ENCODE measurements at regions not wholly inside any gene's neighbourhood (a gene's known extent, or its start where the extent isn't known, plus 50 kb on each side); places are given as distances from the start of the nearest gene placed in this dataset.

- ChIA-PET CTCF (no interaction called here), POLR2A (no interaction called here)
- no peaks in the 10 kb centered on the region for H3K4me1 Mint-ChIP-seq
- TF ChIP-seq, protein P1, sequence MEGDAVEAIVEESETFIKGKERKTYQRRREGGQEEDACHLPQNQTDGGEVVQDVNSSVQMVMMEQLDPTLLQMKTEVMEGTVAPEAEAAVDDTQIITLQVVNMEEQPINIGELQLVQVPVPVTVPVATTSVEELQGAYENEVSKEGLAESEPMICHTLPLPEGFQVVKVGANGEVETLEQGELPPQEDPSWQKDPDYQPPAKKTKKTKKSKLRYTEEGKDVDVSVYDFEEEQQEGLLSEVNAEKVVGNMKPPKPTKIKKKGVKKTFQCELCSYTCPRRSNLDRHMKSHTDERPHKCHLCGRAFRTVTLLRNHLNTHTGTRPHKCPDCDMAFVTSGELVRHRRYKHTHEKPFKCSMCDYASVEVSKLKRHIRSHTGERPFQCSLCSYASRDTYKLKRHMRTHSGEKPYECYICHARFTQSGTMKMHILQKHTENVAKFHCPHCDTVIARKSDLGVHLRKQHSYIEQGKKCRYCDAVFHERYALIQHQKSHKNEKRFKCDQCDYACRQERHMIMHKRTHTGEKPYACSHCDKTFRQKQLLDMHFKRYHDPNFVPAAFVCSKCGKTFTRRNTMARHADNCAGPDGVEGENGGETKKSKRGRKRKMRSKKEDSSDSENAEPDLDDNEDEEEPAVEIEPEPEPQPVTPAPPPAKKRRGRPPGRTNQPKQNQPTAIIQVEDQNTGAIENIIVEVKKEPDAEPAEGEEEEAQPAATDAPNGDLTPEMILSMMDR (IDR thresholded peaks at IDR 0.05) = no peak
- peaks cover 2% of the 10 kb centered on the region for H3K27me3 Mint-ChIP-seq
- no peaks in the 10 kb centered on the region for H3K36me3 Mint-ChIP-seq (ENCODE audit: low read depth)
- intact Hi-C loops (cut with micrococcal nuclease) = no loop called here
- H3K27ac Mint-ChIP-seq = no peak overlapping the region
- ATAC-seq (ENCODE audit: low read depth) = no peak
- H3K9me3 Mint-ChIP-seq = no peaks in the 10 kb centered on the region
- DNase-seq = no peak
- H3K4me3 Mint-ChIP-seq = no peak overlapping the region
Observed at GRCh38 chr20:41830702-41831101, 212.5 kb upstream of the CHD6 start.

- CTCF ChIA-PET = no interaction called here
- POLR2A ChIA-PET = no interaction called here
- ATAC-seq (ENCODE audit: low read depth) (no peak), DNase-seq (no peak)
- TF ChIP-seq, protein P1 (IDR thresholded peaks at IDR 0.05) = no peak
- Mint-ChIP-seq H3K9me3 (no peaks in the 10 kb centered on the region), H3K27me3 (no peaks in the 10 kb centered on the region), H3K4me1 (no peaks in the 10 kb centered on the region), H3K4me3 (no peak overlapping the region), H3K36me3 (ENCODE audit: low read depth) (no peaks in the 10 kb centered on the region), H3K27ac (no peak overlapping the region)
- intact Hi-C loops (cut with micrococcal nuclease) = no loop called here
Observed at GRCh38 chr20:41819436-41819835, 201.3 kb upstream of the CHD6 start.

DNA sequence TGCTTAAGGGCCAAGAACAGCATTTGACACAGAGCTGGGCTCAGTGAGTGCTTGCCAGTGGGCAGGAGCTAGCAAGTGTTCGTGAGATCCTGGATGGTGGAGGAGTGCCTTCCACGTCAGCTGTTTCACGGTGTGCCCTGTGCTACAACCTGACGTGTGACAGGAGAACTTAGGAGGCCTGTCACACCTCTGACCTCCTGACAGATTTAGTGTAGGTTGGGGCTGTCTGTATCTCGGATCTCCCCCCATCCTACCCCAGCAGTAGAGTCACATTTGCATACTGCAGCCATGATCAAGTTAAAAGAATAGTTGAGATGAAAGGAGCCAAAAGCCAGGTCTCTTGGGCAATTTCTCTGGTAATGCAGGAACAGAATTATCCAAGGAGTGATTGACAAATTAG lies 200.8 kb upstream of the CHD6 start:
- no peak for DNase-seq
- intact Hi-C loops (cut with micrococcal nuclease) = no loop called here
- Mint-ChIP-seq H3K4me1 (no peaks in the 10 kb centered on the region), H3K36me3 (ENCODE audit: low read depth) (no peaks in the 10 kb centered on the region), H3K9me3 (no peaks in the 10 kb centered on the region), H3K27me3 (no peaks in the 10 kb centered on the region), H3K4me3 (no peak overlapping the region), H3K27ac (no peak overlapping the region)
- no peak for ATAC-seq (ENCODE audit: low read depth)
- TF ChIP-seq, protein P1 (IDR thresholded peaks at IDR 0.05) = no peak
- CTCF ChIA-PET = no interaction called here
- POLR2A ChIA-PET = no interaction called here

DNA sequence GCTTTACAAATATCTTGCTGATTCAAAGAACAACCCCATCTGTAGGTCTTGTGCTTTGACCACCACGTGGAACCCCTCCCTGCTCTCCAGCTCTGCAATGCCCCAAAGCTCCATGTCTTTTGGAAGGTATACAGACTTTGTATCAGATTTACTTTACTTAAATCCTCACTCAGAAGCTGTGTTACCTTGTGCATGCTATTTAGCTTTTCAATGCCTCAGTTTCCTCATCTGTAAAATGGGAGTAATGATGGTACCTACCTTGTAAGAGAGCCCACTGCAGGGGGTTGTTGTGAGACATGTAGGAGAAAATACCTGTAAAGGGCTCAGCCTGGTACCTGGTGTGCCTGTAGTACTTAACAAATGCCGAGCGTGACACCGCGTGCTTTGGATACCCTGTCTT lies 200.2 kb upstream of the CHD6 start:
- ChIA-PET CTCF (no interaction called here), POLR2A (no interaction called here)
- Mint-ChIP-seq H3K27me3 (no peaks in the 10 kb centered on the region), H3K4me1 (no peaks in the 10 kb centered on the region), H3K27ac (no peak overlapping the region), H3K36me3 (ENCODE audit: low read depth) (no peaks in the 10 kb centered on the region), H3K4me3 (no peak overlapping the region), H3K9me3 (no peaks in the 10 kb centered on the region)
- TF ChIP-seq, protein P1 (IDR thresholded peaks at IDR 0.05) = no peak
- no peak for DNase-seq
- intact Hi-C loops (cut with micrococcal nuclease) = no loop called here
- ATAC-seq (ENCODE audit: low read depth) = no peak

GRCh38 chr20:41811456-41811855 lies 193.3 kb upstream of the CHD6 start:
- CTCF ChIA-PET = no interaction called here
- peaks cover 13% of the 10 kb centered on the region for H3K9me3 Mint-ChIP-seq
- POLR2A ChIA-PET = no interaction called here

More at GRCh38 chr20:41811456-41811855, 193.3 kb upstream of the CHD6 start:
- Mint-ChIP-seq H3K4me3 (no peak overlapping the region), H3K4me1 (no peaks in the 10 kb centered on the region), H3K27ac (no peak overlapping the region), H3K36me3 (ENCODE audit: low read depth) (no peaks in the 10 kb centered on the region), H3K27me3 (no peaks in the 10 kb centered on the region)
- TF ChIP-seq, protein P1 (IDR thresholded peaks at IDR 0.05) = no peak
- intact Hi-C loops (cut with micrococcal nuclease) = no loop called here
- DNase-seq (no peak), ATAC-seq (ENCODE audit: low read depth) (no peak)

All from activated B cell treated with CpG ODN at 0.5 μM for 24 hours (primary cell).